Esophagus muscularis mucosa (tissue), 3 donors: ENCODE measurements at regions not wholly inside any gene's neighbourhood (a gene's known extent, or its start where the extent isn't known, plus 50 kb on each side); places are given as distances from the start of the nearest gene placed in this dataset.

ENCODE experiments used
- CTCF ChIP-seq, 3 experiments: fragments of 200-600 bp in 2 of 3; fragments of 450-650 bp in 1 of 3; sonication (generic) in 2 of 3; IDR thresholded peaks; one replicate each; pipeline ENCODE4 v1.5.1; 2017 to 2019; ENCODE audit warnings: antibody characterized with exemption in 3 of 3, mild to moderate bottlenecking in 2 of 3, moderate library complexity in 1 of 3
- POLR2A ChIP-seq: fragments of 450-650 bp; IDR thresholded peaks from one replicate; pipeline ENCODE4 v1.6.1; 2017; ENCODE audit warnings: antibody characterized with exemption, moderate library complexity, mild to moderate bottlenecking, low read depth

- TF ChIP-seq POLR2A = no peak
- no peak for TF ChIP-seq CTCF (IDR thresholded peaks at IDR 0.05)
Measured at GRCh38 chr2:61762292-61762691, 91.6 kb downstream of the FAM161A start.
